Lower leg skin (tissue), 4 donors: ENCODE measurements at regions not wholly inside any gene's neighbourhood (a gene's known extent, or its start where the extent isn't known, plus 50 kb on each side); places are given as distances from the start of the nearest gene placed in this dataset.

Experiments used
- DNase-seq, 2 donors: peaks; one replicate each; pipeline ENCODE4 v3.0.0-alpha.2; 2019; ENCODE audit warnings: low spot score in 2 of 2
- H3K4me3 ChIP-seq: fragments of 200-600 bp; sonication (generic); 2 replicates; pipeline ENCODE4 v1.5.1; 2017; ENCODE audit warnings: mild to moderate bottlenecking, low read depth; ENCODE audit not compliant: poor library complexity, severe bottlenecking
- CTCF ChIP-seq, 3 donors: fragments of 450-650 bp; IDR thresholded peaks; one replicate each; pipeline ENCODE4 v1.5.1; 2016; ENCODE audit warnings: antibody characterized with exemption in 3 of 3, mild to moderate bottlenecking in 3 of 3, moderate library complexity in 2 of 3
- POLR2A ChIP-seq, 2 donors: fragments of 450-650 bp; IDR thresholded peaks; one replicate each; pipeline ENCODE4 v1.6.1; 2016 to 2017; ENCODE audit warnings: antibody characterized with exemption in 2 of 2, mild to moderate bottlenecking in 1 of 2, moderate library complexity in 1 of 2
- WGBS, 2 donors: methylation state at CpG; one replicate each; pipeline ENCODE4 v1.1.5; 2018; 5-methylcytosine and 5-hydroxymethylcytosine counted together
- intact Hi-C: fragments of 100-400 bp; cut with DNase I; formaldehyde crosslinking; loops from one replicate; pipeline ENCODE4 v1.15.0; 2023; ENCODE audit warnings: low total_unique reads

GRCh38 chr2:19300961-19301360 is 57.5 kb downstream of the OSR1 start:
- DNase-seq, result no peak
- intact Hi-C loops, result no loop called here
- TF ChIP-seq CTCF (IDR thresholded peaks at IDR 0.05), result no peak
- TF ChIP-seq POLR2A (IDR thresholded peaks at IDR 0.05), result no peak
- no peak overlapping the region for H3K4me3 ChIP-seq
- 72 to 86% methylated on average over 2 of the region's 2 CpGs for WGBS, 2 donors

- intact Hi-C loops, result no loop called here
- DNase-seq, result no peak
- TF ChIP-seq CTCF (IDR thresholded peaks at IDR 0.05), result no peak
- TF ChIP-seq POLR2A (IDR thresholded peaks at IDR 0.05), result no peak
Measured at GRCh38 chr2:19299522-19299921, 58.9 kb downstream of the OSR1 start.

GRCh38 chr2:19299032-19299431 is 59.4 kb downstream of the OSR1 start:
- WGBS, 2 donors, result 73 to 79% methylated on average over 7 of the region's 7 CpGs
- no peak for DNase-seq
- TF ChIP-seq CTCF (IDR thresholded peaks at IDR 0.05) (no peak), POLR2A (IDR thresholded peaks at IDR 0.05) (no peak)
- no peak overlapping the region for H3K4me3 ChIP-seq
- intact Hi-C loops, result no loop called here

More at GRCh38 chr2:19299522-19299921, 58.9 kb downstream of the OSR1 start:
- H3K4me3 ChIP-seq, result no peak overlapping the region

GRCh38 chr2:19297716-19298115 is 60.7 kb downstream of the OSR1 start:
- no peak overlapping the region for H3K4me3 ChIP-seq
- TF ChIP-seq POLR2A (IDR thresholded peaks at IDR 0.05) (no peak), CTCF (IDR thresholded peaks at IDR 0.05) (no peak)
- intact Hi-C loops, result no loop called here
- 87 to 89% methylated on average over 7 of the region's 7 CpGs for WGBS, 2 donors
- DNase-seq, result no peak

- H3K4me3 ChIP-seq, result no peak overlapping the region
- DNase-seq, result no peak
- WGBS, 2 donors, result 80 to 96% methylated on average over 3 of the region's 3 CpGs
- no peak for TF ChIP-seq CTCF (IDR thresholded peaks at IDR 0.05)
- no peak for TF ChIP-seq POLR2A (IDR thresholded peaks at IDR 0.05)
- intact Hi-C loops, result no loop called here
Measured at GRCh38 chr2:19295998-19296502, 62.4 kb downstream of the OSR1 start.

- no peak for TF ChIP-seq CTCF (IDR thresholded peaks at IDR 0.05)
- TF ChIP-seq POLR2A (IDR thresholded peaks at IDR 0.05), result no peak
- no peak for DNase-seq
- no peak overlapping the region for H3K4me3 ChIP-seq
- 60 to 70% methylated on average over 5 of the region's 5 CpGs for WGBS, 2 donors
- intact Hi-C loops, result no loop called here
Measured at GRCh38 chr2:19292007-19292406, 66.4 kb downstream of the OSR1 start.
